ENCODE measurements at regions not wholly inside any gene's neighbourhood (a gene's known extent, or its start where the extent isn't known, plus 50 kb on each side); places are given as distances from the start of the nearest gene placed in this dataset.
A peak's percentile ranks its signal among the peaks of the same experiment; 100 is the strongest.
"Not testable (repeated sequence)": the region's sequence is repeated elsewhere in the genome, so short reads cannot be mapped to it uniquely, and the experiment has no call there.

GRCh38 chr4:160353548-160353947, 1250.7 kb downstream of the RAPGEF2 start:
- Histone ChIP-seq H3K4me1 (ENCODE audit: control insufficient read depth in 3 of 3, insufficient read depth in 2 of 3, low read depth in 1 of 3, low read length in 2 of 3) (no peaks in the 10 kb centered on the region), H3K27ac (ENCODE audit: low read depth in 1 of 3, low read length in 2 of 3) (no peak overlapping the region), H3K9me3 (ENCODE audit: control insufficient read depth in 2 of 2, insufficient read depth in 1 of 2, low read depth in 1 of 2, low read length in 1 of 2) (no peaks in the 10 kb centered on the region), H3K27me3 (ENCODE audit: control insufficient read depth in 3 of 3, insufficient read depth in 3 of 3, low read length in 3 of 3) (no peaks in the 10 kb centered on the region), H3K4me3 (ENCODE audit: low read depth in 1 of 3, low read length in 3 of 3) (no peak overlapping the region), H3K36me3 (ENCODE audit: control insufficient read depth in 3 of 3, insufficient read depth in 2 of 3, low read depth in 1 of 3, low read length in 3 of 3) (no peaks in the 10 kb centered on the region)
- 67 to 86% (median 79%) methylated on average over 5 of the region's 5 CpGs for WGBS, 3 donors
- DNase-seq (no peak), FAIRE-seq (no peak)

- whole genome bisulfite sequencing, 3 donors, result 36 to 52% (median 37%) methylated on average over 3 of the region's 3 CpGs
- H3K9me3 ChIP-seq (ENCODE audit: control insufficient read depth in 2 of 2, insufficient read depth in 1 of 2, low read depth in 1 of 2, low read length in 1 of 2), result peaks cover 0 to 7% of the 10 kb centered on the region in 2 donors
- H3K27ac ChIP-seq (ENCODE audit: low read depth in 1 of 3, low read length in 2 of 3), result no peak overlapping the region
- H3K36me3 ChIP-seq (ENCODE audit: control insufficient read depth in 3 of 3, insufficient read depth in 2 of 3, low read depth in 1 of 3, low read length in 3 of 3), result no peaks in the 10 kb centered on the region
- no peaks in the 10 kb centered on the region for H3K4me1 ChIP-seq (ENCODE audit: control insufficient read depth in 3 of 3, insufficient read depth in 2 of 3, low read depth in 1 of 3, low read length in 2 of 3)
- no peak for FAIRE-seq
- H3K27me3 ChIP-seq (ENCODE audit: control insufficient read depth in 3 of 3, insufficient read depth in 3 of 3, low read length in 3 of 3), result no peaks in the 10 kb centered on the region
- DNase-seq, result no peak
- no peak overlapping the region for H3K4me3 ChIP-seq (ENCODE audit: low read depth in 1 of 3, low read length in 3 of 3)
Observed at GRCh38 chr4:160362478-160362877, 1259.6 kb downstream of the RAPGEF2 start.

- H3K36me3 ChIP-seq (ENCODE audit: control insufficient read depth in 3 of 3, insufficient read depth in 2 of 3, low read depth in 1 of 3, low read length in 3 of 3), result no peaks in the 10 kb centered on the region
Observed at GRCh38 chr4:160364217-160364616, 1261.3 kb downstream of the RAPGEF2 start.

GRCh38 chr4:160364665-160365064, 1261.8 kb downstream of the RAPGEF2 start:
- not testable (repeated sequence) for H3K9me3 ChIP-seq (ENCODE audit: control insufficient read depth in 2 of 2, insufficient read depth in 1 of 2, low read depth in 1 of 2, low read length in 1 of 2); H3K4me1 ChIP-seq (ENCODE audit: control insufficient read depth in 3 of 3, insufficient read depth in 2 of 3, low read depth in 1 of 3, low read length in 2 of 3); H3K4me3 ChIP-seq (ENCODE audit: low read depth in 1 of 3, low read length in 3 of 3); H3K27me3 ChIP-seq (ENCODE audit: control insufficient read depth in 3 of 3, insufficient read depth in 3 of 3, low read length in 3 of 3); H3K36me3 ChIP-seq (ENCODE audit: control insufficient read depth in 3 of 3, insufficient read depth in 2 of 3, low read depth in 1 of 3, low read length in 3 of 3); H3K27ac ChIP-seq (ENCODE audit: low read depth in 1 of 3, low read length in 2 of 3); FAIRE-seq
- 36 to 61% (median 41%) methylated on average over 5 to 6 of the region's 6 CpGs for WGBS, 3 donors
- DNase-seq, result peak in 1 of 2 donors; percentile 11

More at GRCh38 chr4:160364217-160364616, 1261.3 kb downstream of the RAPGEF2 start:
- Histone ChIP-seq H3K27me3 (ENCODE audit: control insufficient read depth in 3 of 3, insufficient read depth in 3 of 3, low read length in 3 of 3) (no peaks in the 10 kb centered on the region), H3K9me3 (ENCODE audit: control insufficient read depth in 2 of 2, insufficient read depth in 1 of 2, low read depth in 1 of 2, low read length in 1 of 2) (peaks cover 0 to 7% of the 10 kb centered on the region in 2 donors), H3K27ac (ENCODE audit: low read depth in 1 of 3, low read length in 2 of 3) (no peak overlapping the region), H3K4me3 (ENCODE audit: low read depth in 1 of 3, low read length in 3 of 3) (no peak overlapping the region), H3K4me1 (ENCODE audit: control insufficient read depth in 3 of 3, insufficient read depth in 2 of 3, low read depth in 1 of 3, low read length in 2 of 3) (no peaks in the 10 kb centered on the region)
- FAIRE-seq (no peak), DNase-seq (no peak)

- not testable (repeated sequence) for DNase-seq; FAIRE-seq; H3K4me3 ChIP-seq (ENCODE audit: low read depth in 1 of 3, low read length in 3 of 3); H3K4me1 ChIP-seq (ENCODE audit: control insufficient read depth in 3 of 3, insufficient read depth in 2 of 3, low read depth in 1 of 3, low read length in 2 of 3); H3K27ac ChIP-seq (ENCODE audit: low read depth in 1 of 3, low read length in 2 of 3); H3K36me3 ChIP-seq (ENCODE audit: control insufficient read depth in 3 of 3, insufficient read depth in 2 of 3, low read depth in 1 of 3, low read length in 3 of 3); H3K9me3 ChIP-seq (ENCODE audit: control insufficient read depth in 2 of 2, insufficient read depth in 1 of 2, low read depth in 1 of 2, low read length in 1 of 2); H3K27me3 ChIP-seq (ENCODE audit: control insufficient read depth in 3 of 3, insufficient read depth in 3 of 3, low read length in 3 of 3)
- WGBS, 3 donors, result 48 to 55% (median 50%) methylated on average over 8 of the region's 8 CpGs
Observed at GRCh38 chr4:160365383-160365782, 1262.5 kb downstream of the RAPGEF2 start.

GRCh38 chr4:160370046-160370445, 1267.2 kb downstream of the RAPGEF2 start:
- Histone ChIP-seq H3K36me3 (ENCODE audit: control insufficient read depth in 3 of 3, insufficient read depth in 2 of 3, low read depth in 1 of 3, low read length in 3 of 3) (no peaks in the 10 kb centered on the region), H3K4me3 (ENCODE audit: low read depth in 1 of 3, low read length in 3 of 3) (no peak overlapping the region), H3K4me1 (ENCODE audit: control insufficient read depth in 3 of 3, insufficient read depth in 2 of 3, low read depth in 1 of 3, low read length in 2 of 3) (no peaks in the 10 kb centered on the region), H3K27me3 (ENCODE audit: control insufficient read depth in 3 of 3, insufficient read depth in 3 of 3, low read length in 3 of 3) (no peaks in the 10 kb centered on the region), H3K27ac (ENCODE audit: low read depth in 1 of 3, low read length in 2 of 3) (no peak overlapping the region), H3K9me3 (ENCODE audit: control insufficient read depth in 2 of 2, insufficient read depth in 1 of 2, low read depth in 1 of 2, low read length in 1 of 2) (no peaks in the 10 kb centered on the region)
- no peak for FAIRE-seq
- 53 to 67% (median 59%) methylated on average over 2 of the region's 2 CpGs for WGBS, 3 donors
- no peak for DNase-seq

- FAIRE-seq (no peak), DNase-seq (no peak)
- H3K4me3 ChIP-seq (ENCODE audit: low read depth in 1 of 3, low read length in 3 of 3), result no peak overlapping the region
- no peaks in the 10 kb centered on the region for H3K27me3 ChIP-seq (ENCODE audit: control insufficient read depth in 3 of 3, insufficient read depth in 3 of 3, low read length in 3 of 3)
- 61 to 77% (median 68%) methylated on average over 1 of the region's 1 CpG for WGBS, 3 donors
- H3K36me3 ChIP-seq (ENCODE audit: control insufficient read depth in 3 of 3, insufficient read depth in 2 of 3, low read depth in 1 of 3, low read length in 3 of 3), result no peaks in the 10 kb centered on the region
- H3K27ac ChIP-seq (ENCODE audit: low read depth in 1 of 3, low read length in 2 of 3), result no peak overlapping the region
- no peaks in the 10 kb centered on the region for H3K9me3 ChIP-seq (ENCODE audit: control insufficient read depth in 2 of 2, insufficient read depth in 1 of 2, low read depth in 1 of 2, low read length in 1 of 2)
- no peaks in the 10 kb centered on the region for H3K4me1 ChIP-seq (ENCODE audit: control insufficient read depth in 3 of 3, insufficient read depth in 2 of 3, low read depth in 1 of 3, low read length in 2 of 3)
Observed at GRCh38 chr4:160371446-160371845, 1268.6 kb downstream of the RAPGEF2 start.

- WGBS, 3 donors, result 78 to 81% (median 80%) methylated on average over 5 of the region's 5 CpGs
- Histone ChIP-seq H3K4me1 (ENCODE audit: control insufficient read depth in 3 of 3, insufficient read depth in 2 of 3, low read depth in 1 of 3, low read length in 2 of 3) (no peaks in the 10 kb centered on the region), H3K9me3 (ENCODE audit: control insufficient read depth in 2 of 2, insufficient read depth in 1 of 2, low read depth in 1 of 2, low read length in 1 of 2) (no peaks in the 10 kb centered on the region), H3K4me3 (ENCODE audit: low read depth in 1 of 3, low read length in 3 of 3) (no peak overlapping the region), H3K36me3 (ENCODE audit: control insufficient read depth in 3 of 3, insufficient read depth in 2 of 3, low read depth in 1 of 3, low read length in 3 of 3) (no peaks in the 10 kb centered on the region), H3K27me3 (ENCODE audit: control insufficient read depth in 3 of 3, insufficient read depth in 3 of 3, low read length in 3 of 3) (no peaks in the 10 kb centered on the region), H3K27ac (ENCODE audit: low read depth in 1 of 3, low read length in 2 of 3) (no peak overlapping the region)
- DNase-seq, result no peak
- no peak for FAIRE-seq
Observed at GRCh38 chr4:160372390-160372789, 1269.5 kb downstream of the RAPGEF2 start.

GRCh38 chr4:160373911-160374310, 1271.0 kb downstream of the RAPGEF2 start:
- FAIRE-seq, result no peak
- H3K4me1 ChIP-seq (ENCODE audit: control insufficient read depth in 3 of 3, insufficient read depth in 2 of 3, low read depth in 1 of 3, low read length in 2 of 3), result no peaks in the 10 kb centered on the region
- no peak overlapping the region for H3K27ac ChIP-seq (ENCODE audit: low read depth in 1 of 3, low read length in 2 of 3)
- 90 to 93% (median 93%) methylated on average over 2 of the region's 2 CpGs for WGBS, 3 donors
- no peak overlapping the region for H3K4me3 ChIP-seq (ENCODE audit: low read depth in 1 of 3, low read length in 3 of 3)
- DNase-seq, result no peak
- no peaks in the 10 kb centered on the region for H3K27me3 ChIP-seq (ENCODE audit: control insufficient read depth in 3 of 3, insufficient read depth in 3 of 3, low read length in 3 of 3)
- H3K36me3 ChIP-seq (ENCODE audit: control insufficient read depth in 3 of 3, insufficient read depth in 2 of 3, low read depth in 1 of 3, low read length in 3 of 3), result no peaks in the 10 kb centered on the region
- no peaks in the 10 kb centered on the region for H3K9me3 ChIP-seq (ENCODE audit: control insufficient read depth in 2 of 2, insufficient read depth in 1 of 2, low read depth in 1 of 2, low read length in 1 of 2)
